NCI-H748 (cell line): ENCODE measurements at regions not wholly inside any gene's neighbourhood (a gene's known extent, or its start where the extent isn't known, plus 50 kb on each side); places are given as distances from the start of the nearest gene placed in this dataset.

Experiments used
- DNase-seq: peaks from one replicate; lab custom pipeline; 2025; ENCODE audit not compliant: unreplicated experiment; lab: John Stamatoyannopoulos, UW

DNA sequence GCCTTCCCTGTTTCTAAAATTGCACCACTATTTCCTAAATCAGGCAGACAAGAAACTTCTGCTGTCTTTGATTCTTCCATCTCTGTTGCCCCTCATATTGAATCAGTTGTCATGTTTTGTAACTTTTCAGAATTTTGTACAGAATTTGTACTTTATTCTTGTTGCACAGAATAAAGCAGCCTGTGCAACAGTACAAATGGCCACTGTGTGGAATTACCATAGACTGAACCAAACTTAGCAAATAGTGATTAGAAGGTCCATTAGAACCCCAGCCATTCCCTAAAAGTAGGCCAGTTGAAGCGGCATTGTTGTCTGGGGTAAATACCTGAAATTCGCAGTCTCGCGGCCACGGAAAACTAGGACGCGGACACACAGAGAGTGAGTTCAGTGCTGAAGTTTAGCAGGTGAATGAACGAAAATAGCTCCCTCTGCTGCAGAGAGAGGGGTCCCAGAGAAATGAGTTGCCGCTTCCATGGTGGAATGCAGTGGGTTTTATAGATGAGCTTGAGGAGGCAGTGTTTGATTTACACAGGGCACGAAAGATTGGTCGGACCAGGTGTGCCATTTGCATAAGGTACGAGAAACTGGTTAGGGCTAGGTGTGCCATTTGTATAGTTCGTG lies 71.8 kb downstream of the C4orf33 start:
- no peak for DNase-seq

DNA sequence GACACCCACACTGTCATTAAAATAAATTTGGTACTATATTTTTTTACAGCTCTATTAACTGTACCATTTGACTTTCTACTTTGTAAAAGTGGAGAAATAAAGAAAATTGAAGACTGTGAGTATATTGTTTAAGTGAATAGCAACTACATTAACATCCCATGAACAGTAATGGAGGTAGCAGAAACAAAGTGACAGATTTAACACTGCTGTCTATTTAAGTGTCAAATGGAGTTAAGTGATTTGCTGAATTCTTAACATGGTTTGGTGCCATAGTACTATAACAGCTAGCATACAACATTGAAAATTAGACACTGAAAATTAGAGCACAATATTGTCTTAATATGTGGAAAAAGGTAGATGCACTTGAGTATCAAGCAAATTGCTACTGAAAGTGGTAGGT lies 76.2 kb downstream of the C4orf33 start:
- DNase-seq = no peak

DNA sequence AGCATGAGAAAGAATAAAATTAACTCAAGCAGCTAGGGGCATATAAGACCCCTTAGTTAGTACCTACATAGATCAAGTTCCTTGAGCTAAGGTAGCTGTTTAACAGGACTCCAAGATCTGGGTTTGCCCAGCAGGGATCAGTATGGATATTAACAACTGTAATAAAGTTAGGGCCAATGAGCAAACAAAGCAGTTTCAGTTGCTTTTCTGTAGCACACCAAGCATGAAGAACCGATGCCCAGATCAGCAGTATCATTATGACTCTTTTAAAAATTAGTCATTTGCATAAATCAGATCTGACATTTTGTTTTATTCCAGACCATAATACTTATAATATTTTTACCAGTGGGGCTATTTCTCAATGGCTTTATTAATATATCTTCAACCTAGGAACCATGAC lies 80.9 kb downstream of the C4orf33 start:
- DNase-seq = no peak

DNA sequence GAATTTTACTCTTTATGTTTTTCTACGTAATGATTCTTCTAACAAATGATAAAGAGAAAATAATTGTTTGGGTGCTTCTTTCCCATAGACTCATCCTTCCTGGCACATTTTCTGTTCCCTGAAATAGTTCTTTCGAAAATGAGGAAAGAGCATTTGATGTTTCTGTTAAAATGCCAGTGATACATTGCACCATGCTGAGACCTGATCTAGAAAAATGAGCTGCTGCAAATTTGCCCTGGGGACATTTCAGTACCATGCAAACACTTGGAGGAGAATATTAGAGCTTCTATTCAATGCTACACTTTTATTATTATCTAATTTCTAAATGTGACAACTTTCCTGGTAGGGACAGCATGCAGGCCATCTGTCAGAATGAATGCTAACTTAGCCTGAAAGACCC lies 83.3 kb downstream of the C4orf33 start:
- DNase-seq = no peak

DNA sequence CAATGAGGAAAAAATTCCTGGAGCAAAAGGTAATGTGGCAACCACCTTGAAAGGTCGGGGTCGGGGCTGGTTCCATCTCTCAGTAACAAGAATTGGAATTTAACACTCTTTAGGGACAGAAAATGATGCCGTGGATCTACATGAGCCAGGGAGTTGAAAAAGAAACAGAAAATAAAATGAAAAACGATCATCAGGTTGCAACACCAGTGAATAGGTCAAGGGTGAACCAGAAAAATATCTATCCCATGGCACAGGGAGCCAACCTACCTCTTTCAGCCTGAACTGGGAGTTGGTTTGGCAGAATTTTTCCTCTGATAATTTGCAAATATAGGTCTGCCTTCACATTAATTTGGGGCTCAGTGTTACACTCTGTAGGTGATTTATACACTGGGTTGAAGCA lies 93.7 kb downstream of the C4orf33 start:
- no peak for DNase-seq

DNA sequence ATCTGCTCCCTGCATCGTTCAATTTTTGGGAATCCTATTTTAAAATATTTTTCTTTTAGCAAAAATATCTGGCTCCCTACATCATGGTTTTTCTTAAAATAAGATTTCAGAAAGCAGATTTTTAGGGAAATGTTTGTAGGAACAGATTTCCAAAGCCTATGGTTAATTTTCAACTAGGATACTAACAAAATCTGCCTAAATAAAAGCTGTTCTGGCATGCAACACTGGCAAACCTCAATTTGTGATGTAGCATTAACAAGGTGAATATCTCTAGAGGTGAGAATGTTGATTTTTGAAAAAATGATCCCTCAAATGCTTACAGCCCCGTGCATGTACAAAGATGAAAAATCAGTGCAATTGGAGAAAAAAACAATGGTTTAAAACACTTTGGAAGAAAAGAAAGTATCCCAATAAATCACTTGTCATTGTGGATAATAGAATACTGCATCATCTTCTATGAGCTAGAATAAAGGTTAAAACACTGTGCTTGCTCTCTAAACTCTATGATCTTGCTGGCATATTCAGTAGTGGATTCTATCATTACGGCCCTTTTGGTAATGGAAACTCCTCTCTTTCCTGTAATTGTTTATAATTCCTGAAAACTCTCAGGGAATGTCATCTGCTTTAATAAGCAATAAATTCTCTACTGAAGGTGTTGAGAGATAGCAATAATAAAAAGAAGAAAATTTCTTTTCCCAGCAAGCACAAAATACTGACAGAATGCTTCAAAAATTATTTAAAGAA lies 97.6 kb downstream of the C4orf33 start:
- DNase-seq = no peak

DNA sequence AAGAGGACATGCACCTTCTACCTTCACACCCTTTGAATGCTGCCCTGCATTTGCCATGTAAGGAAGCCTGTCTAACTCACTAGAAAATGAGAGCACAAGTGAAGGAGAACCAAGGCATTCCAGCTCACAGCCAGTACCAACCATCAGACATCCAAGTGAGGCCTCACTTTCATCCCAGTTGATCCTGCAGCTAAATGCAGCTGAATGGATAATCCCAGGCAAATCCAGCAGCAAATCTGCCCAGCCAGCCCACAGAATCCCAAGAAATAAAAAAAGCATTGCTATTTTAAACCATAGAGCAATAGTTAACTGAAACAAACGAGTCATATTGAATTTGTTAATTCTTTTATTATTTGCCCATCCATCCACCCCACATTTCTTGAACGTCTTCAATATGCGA lies 112.5 kb downstream of the C4orf33 start:
- DNase-seq = no peak

DNA sequence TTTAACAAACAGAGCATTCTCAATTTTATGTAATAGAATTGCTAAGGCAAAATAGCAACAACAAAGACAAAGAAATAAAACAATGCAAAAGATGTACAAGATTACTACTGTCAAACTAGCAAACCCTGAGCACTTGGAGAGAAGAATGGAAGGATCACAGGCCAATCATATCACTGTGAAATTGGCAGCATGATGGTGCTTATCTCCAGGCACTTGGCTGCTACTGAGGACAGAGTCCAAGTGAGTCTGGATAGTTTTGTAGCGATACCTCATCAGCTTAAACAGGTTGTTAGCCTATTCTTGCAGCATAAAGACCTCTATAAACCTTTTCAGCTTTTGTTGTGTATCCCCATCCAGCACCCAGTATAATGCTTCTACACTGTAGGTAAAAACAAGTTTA lies 117.7 kb downstream of the C4orf33 start:
- DNase-seq = no peak

DNA sequence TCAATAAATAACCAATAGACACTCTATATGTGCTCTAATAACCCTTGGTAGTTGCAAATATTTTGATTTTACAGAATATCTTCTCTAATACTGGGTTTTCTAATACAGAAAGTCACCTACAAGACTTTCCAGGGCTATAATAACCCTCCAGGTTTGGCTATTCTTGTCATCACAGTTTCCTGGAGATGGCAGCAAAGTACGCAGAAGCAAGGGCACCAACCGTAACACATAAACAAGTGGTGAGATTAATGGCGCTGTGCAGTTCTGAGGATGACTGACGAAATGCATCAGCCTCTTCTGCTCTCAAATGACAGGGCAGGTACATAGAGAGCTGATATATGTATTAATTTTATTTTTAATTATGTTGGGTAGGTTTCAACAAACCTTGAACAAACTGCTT lies 122.4 kb downstream of the C4orf33 start:
- DNase-seq = peak; percentile 71

DNA sequence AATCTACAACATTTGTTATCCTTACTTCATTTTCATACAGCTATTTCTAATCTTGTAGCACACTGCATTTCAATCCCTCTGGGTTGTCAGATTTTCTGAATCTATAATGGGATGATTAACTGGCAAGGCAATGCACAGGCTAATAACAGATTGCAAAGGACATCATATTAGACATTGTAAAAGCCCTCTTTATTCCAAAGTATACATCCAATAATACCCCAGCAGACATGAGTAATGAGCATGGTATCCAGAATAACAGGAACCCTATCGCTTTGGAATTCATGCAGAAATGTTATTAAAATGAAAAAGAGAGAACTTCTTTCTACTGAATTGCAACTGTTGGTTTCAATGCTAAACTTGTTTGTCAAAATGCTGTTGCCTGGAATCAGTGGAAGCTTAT lies 122.9 kb downstream of the C4orf33 start:
- DNase-seq = no peak

DNA sequence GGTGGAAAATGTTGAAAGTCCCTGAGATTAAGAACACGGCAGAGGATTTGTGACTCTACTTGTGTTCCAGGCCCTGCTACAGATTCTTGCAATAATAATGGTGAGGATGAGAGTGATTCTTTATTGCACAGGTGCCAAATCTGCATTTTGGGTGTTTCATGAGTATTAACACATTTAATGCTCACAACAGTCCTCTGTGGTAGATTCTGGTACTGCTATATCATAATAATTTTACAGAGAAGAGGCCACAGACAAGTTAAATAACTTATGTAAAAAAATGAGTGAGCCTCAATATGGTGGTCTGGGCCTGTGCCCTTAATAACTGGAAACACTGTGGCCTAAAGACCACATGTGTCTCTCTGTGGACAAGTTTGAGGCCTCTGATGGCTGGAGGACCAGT lies 124.3 kb downstream of the C4orf33 start:
- DNase-seq = no peak

DNA sequence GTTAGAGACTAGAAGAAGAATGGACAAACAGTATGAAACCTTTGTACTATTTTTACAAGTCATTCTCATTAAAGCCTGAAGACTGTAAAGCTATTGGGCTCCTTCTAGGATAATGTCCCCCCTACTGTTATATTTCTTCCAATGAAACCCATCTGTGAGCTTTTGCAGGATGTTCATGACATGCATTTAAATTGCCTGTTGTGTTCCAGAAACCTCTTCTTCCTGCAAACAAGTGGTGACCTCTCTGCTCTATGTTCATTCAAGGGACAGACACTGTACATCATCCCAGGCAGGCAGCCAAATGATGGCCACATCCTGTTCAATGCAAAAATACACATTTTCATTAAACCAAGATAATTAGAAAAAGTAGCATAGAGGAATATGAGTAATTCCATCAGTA lies 128.0 kb downstream of the C4orf33 start:
- peak; percentile 85 for DNase-seq

DNA sequence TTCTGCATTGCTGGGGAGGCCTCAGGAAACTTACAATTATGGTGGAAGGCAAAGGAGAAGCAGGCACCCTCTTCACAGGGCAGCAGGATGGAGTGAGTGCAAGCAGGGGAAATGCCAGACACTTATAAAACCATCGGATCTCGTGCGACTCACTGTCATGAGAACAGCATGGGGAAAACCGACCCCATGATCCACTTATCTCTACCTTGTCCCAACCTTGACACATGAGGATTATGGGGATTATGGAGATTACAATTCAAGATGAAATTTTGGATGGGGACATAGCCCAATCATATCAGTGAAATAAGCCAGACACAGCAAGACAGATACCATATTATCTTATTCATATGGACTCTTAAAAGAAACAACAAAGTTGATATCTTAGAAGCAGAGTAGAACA lies 134.9 kb downstream of the C4orf33 start:
- DNase-seq = no peak

DNA sequence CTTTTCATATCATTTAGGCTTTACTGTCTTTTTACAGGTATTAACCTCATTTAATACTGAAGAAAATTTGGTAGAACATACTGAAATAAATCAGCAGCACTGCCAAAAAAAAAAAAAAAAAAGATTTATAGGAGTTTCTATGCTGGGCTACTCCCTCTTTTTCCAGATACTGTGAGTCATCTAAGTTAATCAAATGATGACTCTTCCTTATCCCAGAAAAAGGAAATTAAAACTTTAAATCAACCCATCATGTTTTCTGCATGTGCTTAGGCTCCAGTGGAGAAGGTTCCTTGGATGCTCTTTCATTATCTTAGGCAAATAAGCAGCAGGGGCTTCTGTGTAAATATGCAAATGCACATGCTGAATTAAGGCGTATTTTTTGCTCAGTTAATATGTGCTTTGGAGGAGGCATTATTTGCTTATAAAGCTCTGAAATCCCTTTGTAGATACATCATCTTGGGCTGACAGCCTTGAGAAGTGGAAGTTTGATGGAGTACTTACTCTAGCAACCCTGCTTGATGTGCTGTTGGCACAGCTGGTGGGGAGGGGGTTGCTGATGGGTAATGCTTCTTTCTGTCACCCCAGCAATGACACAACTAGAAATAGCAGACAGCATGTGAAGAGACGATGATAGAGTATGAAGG lies 136.1 kb downstream of the C4orf33 start:
- DNase-seq = no peak

DNA sequence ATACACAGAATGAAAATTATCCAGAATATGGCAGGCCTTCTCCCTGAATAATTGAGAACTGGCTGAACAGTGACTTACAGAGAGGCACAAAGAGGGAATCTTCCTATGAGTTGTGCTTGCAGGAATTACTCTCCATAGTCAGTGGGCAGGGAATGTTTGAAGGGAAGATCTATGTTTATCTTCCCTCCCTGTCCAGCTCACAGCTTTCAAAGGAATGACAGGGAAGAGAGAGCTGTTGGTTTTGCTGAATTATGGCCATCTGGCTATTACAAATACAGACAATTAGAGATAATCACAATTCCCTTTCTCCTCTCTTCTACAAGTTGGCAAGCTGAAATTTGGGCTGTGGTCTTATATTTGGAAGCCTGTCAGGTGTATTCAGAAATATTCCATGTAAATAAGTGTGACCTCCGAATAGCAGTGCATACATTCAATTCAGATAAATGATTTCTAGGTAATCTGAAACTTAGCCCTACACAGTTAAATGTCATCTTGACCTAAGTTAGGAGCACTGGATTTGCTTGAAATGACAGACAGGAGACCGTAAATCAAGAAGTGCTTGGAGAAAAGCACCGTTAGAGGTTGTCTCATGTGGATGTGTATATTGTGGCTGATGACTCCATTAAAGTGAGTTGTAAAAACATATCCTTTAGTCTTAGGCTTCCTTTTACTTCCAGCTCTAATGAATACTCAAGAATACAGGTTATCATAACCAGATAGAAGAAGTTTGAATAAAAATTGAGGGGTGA lies 136.8 kb downstream of the C4orf33 start:
- DNase-seq = peak; percentile 36

DNA sequence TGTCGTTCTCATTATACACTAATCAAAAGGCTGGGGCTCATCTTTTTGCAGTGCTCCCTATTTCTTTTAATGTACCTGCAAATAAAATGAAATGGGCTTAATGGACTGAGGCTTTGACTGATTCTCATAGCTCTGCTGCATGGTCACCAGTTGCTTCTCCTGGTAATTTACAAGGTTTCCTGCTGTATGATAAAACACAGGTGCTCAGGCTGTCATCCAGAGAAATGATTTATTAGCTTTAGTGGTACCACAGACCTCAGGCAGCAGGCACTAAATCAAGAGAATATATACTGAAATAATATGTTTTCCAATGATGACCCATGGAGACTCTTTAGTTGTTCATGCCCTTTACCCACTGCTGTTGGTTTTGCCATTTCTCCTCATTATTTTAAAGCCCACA lies 137.7 kb downstream of the C4orf33 start:
- peak; percentile 9 for DNase-seq

DNA sequence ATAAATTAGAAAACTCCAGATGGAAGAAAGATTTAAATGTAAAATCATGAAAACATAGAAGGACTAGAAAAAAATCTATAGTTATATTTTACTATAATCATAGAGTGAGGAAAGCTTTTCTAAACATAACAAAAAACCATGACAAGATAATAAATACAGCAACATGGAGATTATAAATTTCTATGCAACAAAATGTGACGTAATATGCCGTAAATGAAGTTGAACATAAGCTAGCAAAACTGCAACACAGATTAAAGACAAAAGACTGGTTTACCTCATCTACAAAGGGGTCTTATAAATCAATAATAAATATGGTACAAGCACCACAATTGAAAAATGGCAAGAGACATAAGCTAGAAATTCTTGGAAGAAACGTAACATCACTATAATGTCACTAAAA lies 140.4 kb downstream of the C4orf33 start:
- no peak for DNase-seq

DNA sequence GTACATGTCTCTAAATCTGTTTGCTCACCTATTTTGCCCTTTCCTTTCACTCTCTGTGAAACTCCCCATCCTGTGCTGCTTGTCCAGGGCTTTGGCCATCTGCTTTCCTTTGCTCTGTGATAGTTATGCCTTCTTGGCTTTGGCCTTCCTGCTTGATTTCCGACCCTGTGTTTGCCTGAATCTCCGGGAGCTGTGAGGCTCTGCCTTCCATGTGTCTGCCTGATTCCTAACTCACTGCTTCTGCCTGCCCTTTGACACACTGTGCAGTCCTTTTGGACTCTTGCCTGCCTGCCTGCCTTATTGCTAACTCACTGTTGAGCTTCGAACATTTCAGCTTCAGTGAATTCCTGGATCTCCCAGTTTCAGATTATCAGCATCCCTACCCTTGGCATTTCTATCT lies 143.1 kb downstream of the C4orf33 start:
- no peak for DNase-seq

DNA sequence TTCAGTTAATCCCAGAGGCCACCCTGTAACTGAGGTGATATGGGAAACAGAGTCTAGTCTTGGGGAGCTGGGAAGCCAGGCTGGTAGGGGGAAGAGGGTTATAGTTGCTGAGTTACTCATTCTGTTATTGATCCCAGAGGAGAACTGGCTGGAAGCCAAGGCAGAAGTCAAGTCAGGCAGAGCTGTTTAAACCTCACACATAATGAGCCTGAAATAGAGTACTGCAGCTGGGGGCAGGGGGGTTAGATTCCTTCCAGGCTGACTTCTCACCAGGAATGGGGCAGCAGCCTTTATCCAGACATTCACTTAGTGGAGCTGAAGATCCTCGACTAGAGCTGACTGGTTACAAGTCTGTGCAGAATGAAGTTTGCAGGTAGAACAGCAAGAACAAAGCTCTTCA lies 144.9 kb downstream of the C4orf33 start:
- DNase-seq = peak; percentile 82

DNA sequence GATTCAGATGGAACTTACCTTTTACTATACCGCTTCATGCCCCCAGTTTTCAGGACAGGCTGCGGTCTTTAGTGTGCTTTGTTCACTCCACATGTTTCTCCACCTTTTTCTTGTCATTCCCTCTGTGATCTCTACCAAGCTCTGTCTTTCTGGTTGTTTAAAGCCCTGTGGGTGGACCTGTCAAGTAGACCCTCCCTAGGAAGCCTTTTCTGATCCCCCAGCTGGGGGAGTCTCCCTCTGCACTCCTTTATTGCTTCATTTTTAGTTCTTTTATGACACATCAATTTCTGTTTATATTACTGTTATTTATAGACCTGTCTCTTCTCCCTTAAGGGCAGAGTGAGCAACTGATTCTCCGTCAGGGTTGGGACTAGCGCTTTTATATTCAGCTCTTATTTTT lies 150.2 kb downstream of the C4orf33 start:
- DNase-seq = peak; percentile 61

DNA sequence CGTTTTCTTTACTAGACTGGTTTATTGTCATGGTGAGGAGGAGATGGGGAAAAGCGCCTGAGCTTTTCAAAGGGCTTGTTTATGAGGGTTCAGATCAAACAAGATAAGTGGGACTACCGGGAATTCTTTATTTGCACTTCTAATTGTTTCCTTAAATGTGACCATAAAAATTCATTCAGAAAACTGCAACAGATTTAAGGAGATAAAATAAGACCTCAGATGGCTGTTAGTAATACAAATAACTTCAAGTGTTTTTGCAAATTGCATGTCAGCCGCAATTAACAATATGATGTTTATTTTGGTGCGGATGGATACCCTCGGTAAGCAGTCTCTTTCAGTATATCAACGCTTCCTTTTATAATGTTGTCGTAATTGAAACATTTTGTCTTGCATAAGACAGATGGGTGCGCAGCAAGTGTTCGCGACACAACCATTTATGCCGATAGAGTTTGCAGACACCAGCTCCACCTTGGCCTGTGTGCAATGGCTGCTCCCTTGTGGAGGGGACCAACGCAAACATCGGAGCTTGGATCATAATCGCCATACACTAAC lies 151.0 kb downstream of the C4orf33 start:
- DNase-seq = peak; percentile 98
